Testis (tissue), 2 donors: ENCODE measurements at regions not wholly inside any gene's neighbourhood (a gene's known extent, or its start where the extent isn't known, plus 50 kb on each side); places are given as distances from the start of the nearest gene placed in this dataset.

ENCODE experiments used
- DNase-seq: peaks from one replicate; pipeline ENCODE4 v3.0.0-alpha.2; 2019
- H3K27ac ChIP-seq, 2 donors: fragments of 200-600 bp; sonication (generic); one replicate each; pipeline ENCODE4 v1.5.1; 2019
- H3K27me3 ChIP-seq: fragments of 200-600 bp; sonication (generic); one replicate; pipeline ENCODE4 v1.5.1; 2019
- H3K36me3 ChIP-seq: fragments of 200-600 bp; sonication (generic); one replicate; pipeline ENCODE4 v1.5.1; 2017; ENCODE audit warnings: low read depth; ENCODE audit errors: missing control alignments
- H3K4me1 ChIP-seq: fragments of 200-600 bp; sonication (generic); one replicate; pipeline ENCODE4 v1.5.1; 2019
- H3K4me3 ChIP-seq, 2 donors: fragments of 200-600 bp; sonication (generic); one replicate each; pipeline ENCODE4 v1.5.1; 2017 to 2019
- H3K9me3 ChIP-seq: fragments of 200-600 bp; sonication (generic); one replicate; pipeline ENCODE4 v1.5.1; 2017
- POLR2A ChIP-seq: fragments of 450-650 bp; IDR thresholded peaks from one replicate; pipeline ENCODE4 v1.6.1; 2017; ENCODE audit warnings: antibody characterized with exemption, mild to moderate bottlenecking, moderate library complexity
- WGBS, 2 donors: methylation state at CpG; one replicate each; pipeline ENCODE4 v1.1.5; 2018; 5-methylcytosine and 5-hydroxymethylcytosine counted together
- intact Hi-C: fragments of 100-400 bp; cut with DNase I; formaldehyde crosslinking; loops from one replicate; pipeline ENCODE4 v1.15.1; 2023; ENCODE audit warnings: low total_unique reads
- TF ChIP-seq, protein P1 (sequence below), 3 experiments: fragments of 450-650 bp in 2 of 3; fragments of 200-600 bp in 1 of 3; sonication (generic) in 1 of 3; IDR thresholded peaks; one replicate each; pipeline ENCODE4 v1.5.1; 2016 to 2019; ENCODE audit warnings: antibody characterized with exemption in 3 of 3, mild to moderate bottlenecking in 2 of 3, moderate library complexity in 1 of 3

DNA sequence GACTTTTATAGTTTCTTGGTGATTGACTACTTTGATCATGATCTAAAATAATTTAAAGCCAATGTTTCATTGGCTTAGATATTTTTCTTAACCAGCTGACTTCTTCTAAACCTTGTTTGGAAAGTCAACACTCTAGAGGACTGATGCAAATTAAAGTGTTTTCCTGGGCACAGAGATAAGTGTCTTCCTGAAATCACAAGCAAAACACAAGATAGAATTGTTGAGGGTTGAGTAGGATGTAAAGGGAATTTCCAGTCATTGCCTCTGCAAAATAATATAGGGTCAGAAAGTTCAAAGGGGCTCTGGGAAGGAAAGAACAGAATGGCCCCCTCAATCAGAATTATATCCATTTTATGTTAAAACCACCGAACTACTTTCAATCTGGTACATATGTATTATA is 156.3 kb upstream of the LRIG3 start:
- Histone ChIP-seq H3K36me3 (no peaks in the 10 kb centered on the region), H3K27ac (no peak overlapping the region), H3K4me3 (no peak overlapping the region), H3K9me3 (no peaks in the 10 kb centered on the region), H3K4me1 (no peaks in the 10 kb centered on the region), H3K27me3 (no peaks in the 10 kb centered on the region)
- WGBS, 2 donors, result 71 to 84% methylated on average over 1 of the region's 1 CpG
- no peak for DNase-seq
- intact Hi-C loops, result no loop called here
- TF ChIP-seq, protein P1, sequence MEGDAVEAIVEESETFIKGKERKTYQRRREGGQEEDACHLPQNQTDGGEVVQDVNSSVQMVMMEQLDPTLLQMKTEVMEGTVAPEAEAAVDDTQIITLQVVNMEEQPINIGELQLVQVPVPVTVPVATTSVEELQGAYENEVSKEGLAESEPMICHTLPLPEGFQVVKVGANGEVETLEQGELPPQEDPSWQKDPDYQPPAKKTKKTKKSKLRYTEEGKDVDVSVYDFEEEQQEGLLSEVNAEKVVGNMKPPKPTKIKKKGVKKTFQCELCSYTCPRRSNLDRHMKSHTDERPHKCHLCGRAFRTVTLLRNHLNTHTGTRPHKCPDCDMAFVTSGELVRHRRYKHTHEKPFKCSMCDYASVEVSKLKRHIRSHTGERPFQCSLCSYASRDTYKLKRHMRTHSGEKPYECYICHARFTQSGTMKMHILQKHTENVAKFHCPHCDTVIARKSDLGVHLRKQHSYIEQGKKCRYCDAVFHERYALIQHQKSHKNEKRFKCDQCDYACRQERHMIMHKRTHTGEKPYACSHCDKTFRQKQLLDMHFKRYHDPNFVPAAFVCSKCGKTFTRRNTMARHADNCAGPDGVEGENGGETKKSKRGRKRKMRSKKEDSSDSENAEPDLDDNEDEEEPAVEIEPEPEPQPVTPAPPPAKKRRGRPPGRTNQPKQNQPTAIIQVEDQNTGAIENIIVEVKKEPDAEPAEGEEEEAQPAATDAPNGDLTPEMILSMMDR (IDR thresholded peaks at IDR 0.05), result no peak
- no peak for TF ChIP-seq POLR2A

DNA sequence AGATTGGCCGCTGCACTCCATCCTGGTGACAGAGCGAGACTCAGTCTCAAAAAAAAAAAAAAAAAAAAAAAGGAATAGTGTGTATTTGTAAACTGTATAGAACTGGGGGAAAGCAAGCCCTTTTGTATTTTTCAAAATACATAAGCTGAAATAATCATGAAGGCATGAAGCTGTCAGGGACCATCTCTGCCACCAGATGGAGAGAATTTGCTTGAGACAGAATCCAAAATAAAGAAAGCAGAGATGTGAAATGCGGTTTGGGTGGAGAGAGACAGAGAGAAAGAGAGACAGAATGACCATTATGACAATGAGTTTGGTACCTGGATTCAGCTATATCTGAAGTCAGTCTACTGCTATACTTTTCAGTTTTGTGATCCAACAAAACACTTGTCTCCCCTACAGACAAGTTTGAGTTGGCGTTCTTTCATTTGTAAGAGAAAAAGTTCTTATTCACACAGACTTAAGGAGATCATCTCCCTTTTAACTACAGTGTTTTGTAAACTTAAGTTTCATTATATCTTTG is 155.7 kb upstream of the LRIG3 start:
- Histone ChIP-seq H3K9me3 (no peaks in the 10 kb centered on the region), H3K27ac (no peak overlapping the region), H3K27me3 (no peaks in the 10 kb centered on the region), H3K36me3 (no peaks in the 10 kb centered on the region), H3K4me3 (no peak overlapping the region), H3K4me1 (no peaks in the 10 kb centered on the region)
- TF ChIP-seq, protein P1 (IDR thresholded peaks at IDR 0.05), result no peak
- TF ChIP-seq POLR2A, result no peak
- no peak for DNase-seq
- intact Hi-C loops, result no loop called here
- WGBS, 2 donors, result 92 to 96% methylated on average over 4 of the region's 4 CpGs

DNA sequence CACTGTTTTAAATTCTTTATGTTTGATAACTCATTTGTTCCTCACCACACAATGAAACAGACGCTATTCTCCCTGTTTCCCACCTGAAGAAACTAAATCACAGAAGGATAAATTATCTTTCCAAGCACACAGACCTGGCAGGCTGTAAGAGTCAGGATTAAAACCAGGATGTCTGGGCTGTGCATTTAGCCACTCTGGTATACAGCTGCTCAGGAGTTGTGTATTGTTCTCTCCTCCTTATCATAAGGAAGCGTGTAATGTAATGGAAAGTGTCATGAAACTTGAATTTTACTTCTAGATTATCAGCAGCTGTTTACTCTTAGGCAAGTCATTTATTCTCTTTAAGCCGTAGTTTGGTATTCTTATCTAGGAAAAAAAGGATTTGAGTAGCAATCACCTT is 154.8 kb upstream of the LRIG3 start:
- Histone ChIP-seq H3K4me1 (no peaks in the 10 kb centered on the region), H3K9me3 (no peaks in the 10 kb centered on the region), H3K27ac (no peak overlapping the region), H3K27me3 (no peaks in the 10 kb centered on the region), H3K4me3 (no peak overlapping the region), H3K36me3 (no peaks in the 10 kb centered on the region)
- intact Hi-C loops, result no loop called here
- TF ChIP-seq POLR2A, result no peak
- TF ChIP-seq, protein P1 (IDR thresholded peaks at IDR 0.05), result no peak
- WGBS, 2 donors, result 91% methylated on average over 3 of the region's 3 CpGs
- DNase-seq, result no peak

GRCh38 chr12:59070322-59070933 is 150.1 kb upstream of the LRIG3 start:
- intact Hi-C loops, result no loop called here
- DNase-seq, result no peak
- no peaks in the 10 kb centered on the region for H3K4me1 ChIP-seq
- 38 to 42% methylated on average over 3 of the region's 3 CpGs for WGBS, 2 donors
- no peak overlapping the region for H3K4me3 ChIP-seq
- no peak overlapping the region for H3K27ac ChIP-seq
- no peaks in the 10 kb centered on the region for H3K36me3 ChIP-seq
- no peaks in the 10 kb centered on the region for H3K9me3 ChIP-seq
- H3K27me3 ChIP-seq, result no peaks in the 10 kb centered on the region
- no peak for TF ChIP-seq POLR2A
- TF ChIP-seq, protein P1 (IDR thresholded peaks at IDR 0.05), result no peak

DNA sequence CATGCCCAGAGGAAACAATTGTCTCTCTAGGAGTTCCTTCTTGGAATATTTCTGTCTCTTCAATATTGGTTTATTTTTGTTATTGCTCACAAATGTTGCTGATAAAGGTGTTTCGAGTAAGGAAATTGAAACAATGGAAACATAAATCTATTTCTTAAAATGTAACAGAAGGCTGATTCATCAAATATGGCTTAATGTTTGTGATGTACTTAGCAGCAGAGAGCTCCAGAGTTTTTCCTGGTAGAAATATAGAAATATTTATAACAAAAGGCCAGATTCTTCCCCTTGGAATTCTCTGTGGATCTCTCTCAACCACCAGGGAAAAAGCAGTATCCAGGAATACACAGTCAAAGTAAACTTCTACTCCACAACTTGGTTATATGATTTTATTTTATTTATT is 149.2 kb upstream of the LRIG3 start:
- Histone ChIP-seq H3K4me1 (no peaks in the 10 kb centered on the region), H3K27ac (no peak overlapping the region), H3K4me3 (no peak overlapping the region), H3K27me3 (no peaks in the 10 kb centered on the region), H3K9me3 (no peaks in the 10 kb centered on the region), H3K36me3 (no peaks in the 10 kb centered on the region)
- intact Hi-C loops, result no loop called here
- no peak for DNase-seq
- TF ChIP-seq POLR2A, result no peak
- TF ChIP-seq, protein P1 (IDR thresholded peaks at IDR 0.05), result no peak
- WGBS, 2 donors, result 57 to 60% methylated on average over 1 of the region's 1 CpG
